Urinary bladder (tissue), 3 donors: ENCODE measurements at regions not wholly inside any gene's neighbourhood (a gene's known extent, or its start where the extent isn't known, plus 50 kb on each side); places are given as distances from the start of the nearest gene placed in this dataset.

Source experiments
- DNase-seq: peaks from one replicate; pipeline ENCODE4 v3.0.0-alpha.2; 2015; ENCODE audit errors: extremely low spot score
- H3K27ac ChIP-seq: one replicate; pipeline ENCODE4 v1.5.1; 2013; ENCODE audit warnings: low read depth, mild to moderate bottlenecking, moderate library complexity
- H3K36me3 ChIP-seq: one replicate; pipeline ENCODE4 v1.6.1; 2013; ENCODE audit warnings: mild to moderate bottlenecking, moderate library complexity; ENCODE audit not compliant: insufficient read depth
- H3K4me1 ChIP-seq: one replicate; pipeline ENCODE4 v1.6.1; 2013; ENCODE audit warnings: mild to moderate bottlenecking, moderate library complexity; ENCODE audit not compliant: insufficient read depth
- H3K4me3 ChIP-seq: one replicate; pipeline ENCODE4 v1.5.1; 2013; ENCODE audit warnings: low read depth, low read length
- WGBS: extraction: QIAGEN DNeasy Blood & Tissue Kit; methylation state at CpG from one replicate; pipeline ENCODE4 v1.1.7; 2013; 5-methylcytosine and 5-hydroxymethylcytosine counted together
- donor health status: healthy with polysubstance abuse.
- donor health status: healthy.

DNA sequence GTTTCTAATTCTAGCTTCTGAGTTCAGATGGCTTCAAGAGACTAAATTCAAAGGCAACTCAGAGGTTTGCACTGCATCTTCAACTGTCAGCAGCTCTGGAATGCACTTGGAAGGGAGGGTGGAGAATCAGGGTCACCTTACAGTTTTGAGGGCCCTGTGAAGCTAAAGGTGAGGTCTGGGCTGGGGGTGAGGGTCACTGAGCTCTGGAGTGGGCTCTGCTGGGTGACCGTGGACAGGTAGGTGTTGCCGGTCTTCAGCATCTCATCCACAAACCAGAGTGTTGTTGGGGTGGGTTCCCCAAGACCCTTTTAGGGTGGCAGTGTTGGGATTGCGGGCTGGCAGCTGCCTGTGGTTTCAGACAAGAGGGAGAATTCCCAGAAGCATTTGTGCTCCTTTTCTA lies 70.1 kb upstream of the CXCR4 start:
- H3K4me1 ChIP-seq: peaks cover under 1% of the 10 kb centered on the region
- H3K27ac ChIP-seq: no peak overlapping the region
- H3K36me3 ChIP-seq: no peaks in the 10 kb centered on the region
- WGBS: over 99% methylated on average over 3 of the region's 3 CpGs
- H3K4me3 ChIP-seq: no peak overlapping the region
- DNase-seq: no peak

DNA sequence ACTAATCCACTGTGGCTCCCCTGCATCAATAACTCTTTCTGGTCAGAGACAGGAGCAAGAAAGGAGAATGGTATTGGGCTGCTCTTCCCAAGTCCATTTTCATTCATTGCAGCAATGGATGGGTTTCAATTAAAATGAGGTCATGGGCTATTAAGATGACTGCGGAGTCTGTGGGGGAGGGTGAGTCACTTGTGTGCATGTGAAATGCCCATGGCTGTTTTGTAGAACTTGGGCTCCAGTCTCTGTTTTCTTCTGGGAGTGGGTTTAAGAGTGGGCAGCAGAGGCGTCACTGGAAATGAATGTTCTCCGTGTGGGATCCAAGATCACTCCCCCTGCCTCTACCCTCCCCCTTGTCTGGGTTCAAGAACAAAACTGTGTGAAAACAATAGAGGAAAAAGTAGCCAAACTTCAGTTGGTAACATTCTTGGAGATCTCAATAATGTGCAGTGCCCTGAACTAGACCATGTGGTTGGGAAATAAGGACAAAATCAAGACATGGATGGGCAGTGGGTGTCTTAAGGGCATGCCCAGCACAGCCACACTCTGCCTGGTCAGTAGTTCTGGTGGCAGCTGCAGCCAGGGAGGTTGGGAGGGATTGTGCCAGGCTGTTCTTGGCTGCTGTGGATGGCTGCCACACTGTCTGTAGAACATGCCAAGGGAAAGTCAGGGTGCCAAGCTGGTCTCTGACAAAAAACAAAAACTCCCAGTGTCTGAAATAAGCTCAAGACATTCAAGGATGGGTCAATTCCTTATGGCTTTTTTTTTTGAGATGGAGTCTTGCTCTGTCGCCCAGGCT lies 68.2 kb upstream of the CXCR4 start:
- no peak overlapping the region for H3K27ac ChIP-seq
- no peak overlapping the region for H3K4me3 ChIP-seq
- no peaks in the 10 kb centered on the region for H3K36me3 ChIP-seq
- no peaks in the 10 kb centered on the region for H3K4me1 ChIP-seq
- DNase-seq: no peak
- WGBS: 88% methylated on average over 4 of the region's 4 CpGs

DNA sequence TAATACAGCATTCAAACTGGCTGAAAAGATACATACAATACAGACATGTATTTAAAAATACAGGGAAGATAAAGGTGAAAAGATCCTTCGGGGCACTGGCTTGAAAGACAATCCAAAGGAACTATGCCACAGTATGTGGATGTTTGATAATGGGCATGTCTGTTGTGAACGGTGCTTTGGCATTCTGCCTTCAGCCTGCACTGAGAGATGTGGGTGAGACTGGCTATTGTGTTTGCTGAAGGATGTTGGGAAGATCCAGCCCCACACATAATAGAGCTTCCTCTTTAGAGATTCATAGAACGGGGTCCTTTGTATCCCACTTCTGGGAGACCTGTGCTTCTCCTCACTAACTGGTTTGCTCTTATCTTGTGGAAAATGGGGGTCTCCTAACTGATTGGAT lies 65.1 kb upstream of the CXCR4 start:
- Histone ChIP-seq H3K4me3 (no peak overlapping the region), H3K36me3 (no peaks in the 10 kb centered on the region), H3K4me1 (no peaks in the 10 kb centered on the region), H3K27ac (no peak overlapping the region)
- no peak for DNase-seq
- whole genome bisulfite sequencing: 56% methylated on average over 3 of the region's 3 CpGs

DNA sequence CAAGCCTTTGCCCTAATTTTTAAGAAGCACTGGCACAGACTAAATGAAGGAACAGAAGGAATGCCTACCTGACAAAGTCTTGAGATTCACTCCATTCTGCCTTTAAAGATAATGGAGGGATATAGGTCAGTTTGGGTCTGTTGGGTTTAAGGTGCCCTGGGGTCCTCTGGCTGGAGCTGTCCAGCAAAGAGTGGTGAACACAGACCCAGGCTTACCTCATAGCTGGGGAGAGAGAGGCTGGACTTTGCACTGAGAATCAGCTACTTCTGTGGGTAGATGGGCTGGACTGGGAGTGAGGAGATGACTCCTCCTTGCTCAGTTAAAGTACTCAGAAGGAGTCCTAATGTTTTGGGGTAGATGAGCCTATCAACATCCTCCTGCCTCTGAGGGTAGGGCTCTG lies 64.4 kb upstream of the CXCR4 start:
- H3K4me3 ChIP-seq: no peak overlapping the region
- H3K36me3 ChIP-seq: no peaks in the 10 kb centered on the region
- H3K27ac ChIP-seq: no peak overlapping the region
- no peak for DNase-seq
- H3K4me1 ChIP-seq: no peaks in the 10 kb centered on the region

DNA sequence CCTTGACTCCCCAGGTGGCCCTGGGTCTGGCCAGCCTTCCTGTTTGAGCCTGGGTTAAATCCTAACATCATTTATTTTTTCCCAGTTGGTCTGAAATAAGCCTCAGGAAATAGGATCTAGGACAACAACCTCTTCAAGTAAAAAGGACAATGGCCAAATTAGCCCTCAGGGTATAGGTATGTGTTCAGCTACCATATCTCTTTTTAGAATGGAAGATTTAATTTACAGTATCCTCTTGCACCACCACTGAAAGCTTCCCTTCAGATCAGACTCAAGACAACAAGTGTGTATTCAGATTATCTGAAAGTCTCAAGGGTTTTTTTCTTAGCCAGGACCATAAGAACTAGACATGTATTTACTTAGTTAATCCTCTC lies 61.6 kb upstream of the CXCR4 start:
- DNase-seq: no peak
- H3K4me1 ChIP-seq: no peaks in the 10 kb centered on the region
- H3K4me3 ChIP-seq: no peak overlapping the region
- H3K27ac ChIP-seq: no peak overlapping the region
- no peaks in the 10 kb centered on the region for H3K36me3 ChIP-seq

DNA sequence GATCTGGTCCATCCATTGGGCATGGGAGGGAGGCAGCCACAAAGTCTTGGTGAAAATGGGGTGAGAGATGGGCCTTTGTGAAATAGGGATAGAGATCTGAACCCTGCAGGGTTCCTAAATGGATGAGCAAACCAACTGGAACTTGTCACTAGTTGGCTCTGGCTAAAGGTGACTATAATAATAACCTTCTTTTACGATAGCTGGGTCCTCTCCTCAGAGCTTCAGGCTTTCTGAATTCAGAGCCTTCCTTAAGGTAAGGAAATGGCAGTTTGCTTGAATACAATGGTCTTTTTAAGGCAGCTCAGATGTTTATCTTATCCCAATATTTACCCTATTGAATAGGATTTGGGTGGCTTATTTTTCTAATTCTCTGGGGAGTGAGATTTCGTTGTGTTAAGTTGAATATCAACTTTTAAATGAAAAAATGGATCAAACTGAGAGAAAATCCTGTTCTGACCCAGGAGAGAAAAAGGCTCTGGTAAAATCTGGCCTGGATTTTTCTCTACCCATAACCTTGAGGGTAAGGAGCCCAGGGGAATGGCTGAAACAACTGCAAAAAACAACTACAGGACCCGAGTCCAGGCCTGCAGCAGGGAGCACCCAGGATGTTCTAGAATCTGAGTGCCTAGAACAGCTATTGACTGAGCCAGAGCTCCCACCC lies 61.1 kb upstream of the CXCR4 start:
- 67% methylated on average over 3 of the region's 3 CpGs for WGBS
- Histone ChIP-seq H3K27ac (no peak overlapping the region), H3K4me1 (no peaks in the 10 kb centered on the region), H3K4me3 (no peak overlapping the region), H3K36me3 (no peaks in the 10 kb centered on the region)
- DNase-seq: no peak

DNA sequence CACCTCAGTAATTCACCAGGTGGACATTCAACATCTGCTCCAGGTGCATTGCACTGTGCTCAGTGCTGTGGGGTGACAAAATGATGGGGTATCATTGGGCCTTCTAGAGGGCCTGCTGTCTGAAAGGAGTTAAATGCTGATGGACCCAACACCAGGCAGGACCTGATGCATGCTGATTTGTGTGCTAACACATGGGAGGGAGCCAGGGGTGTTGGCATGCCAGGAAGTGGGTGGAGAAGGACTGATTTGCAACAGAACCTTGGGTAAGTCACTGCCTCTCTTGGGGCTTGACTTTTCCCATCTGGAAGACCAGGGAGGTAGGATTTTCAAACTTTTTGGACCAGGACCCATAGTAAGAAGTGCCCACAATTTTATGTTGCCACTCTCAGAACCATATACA lies 57.9 kb upstream of the CXCR4 start:
- no peak for DNase-seq
- H3K36me3 ChIP-seq: no peaks in the 10 kb centered on the region

DNA sequence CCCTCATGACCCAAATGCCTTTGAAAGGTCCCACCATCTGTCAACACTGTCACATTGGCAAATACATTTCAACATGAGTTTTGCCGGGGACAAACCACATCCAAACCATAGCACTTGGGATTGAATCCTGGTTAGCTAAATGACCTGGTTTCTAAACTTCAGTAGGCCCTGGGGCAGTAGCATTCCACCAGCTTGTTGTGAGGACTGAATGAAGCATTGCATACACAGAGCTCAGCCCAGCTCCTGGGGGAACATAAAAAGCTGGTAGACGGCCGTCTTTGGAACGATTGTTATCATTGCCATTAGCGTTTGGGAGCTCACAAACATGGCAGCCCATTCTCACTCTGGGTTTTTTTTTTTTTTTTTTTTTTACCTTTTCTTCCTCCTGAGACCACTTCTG lies 57.5 kb upstream of the CXCR4 start:
- Histone ChIP-seq H3K27ac (no peak overlapping the region), H3K36me3 (no peaks in the 10 kb centered on the region), H3K4me3 (no peak overlapping the region), H3K4me1 (no peaks in the 10 kb centered on the region)
- WGBS: 97% methylated on average over 5 of the region's 5 CpGs
- DNase-seq: no peak

More for the DNA sequence above, 57.9 kb upstream of the CXCR4 start:
- no peaks in the 10 kb centered on the region for H3K4me1 ChIP-seq
- H3K27ac ChIP-seq: no peak overlapping the region
- no peak overlapping the region for H3K4me3 ChIP-seq

DNA sequence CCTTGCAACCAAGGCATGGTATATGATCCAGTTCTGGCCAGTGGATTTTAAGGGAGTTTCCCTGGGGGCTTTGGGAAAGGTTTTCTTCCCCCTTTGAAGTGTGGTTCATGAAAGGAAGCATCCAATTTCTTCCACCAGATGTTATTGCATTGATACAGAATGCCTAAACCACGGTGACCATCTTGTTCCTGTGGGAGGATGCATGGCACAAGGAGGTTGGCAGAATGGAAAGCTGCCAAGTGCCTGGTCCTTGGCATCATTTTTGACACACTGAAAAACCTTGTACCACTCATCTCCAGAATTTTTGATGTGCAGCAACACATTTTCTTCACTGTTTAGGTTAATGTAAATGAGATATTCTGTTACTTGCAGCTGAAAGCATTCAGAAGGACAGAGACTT lies 55.2 kb upstream of the CXCR4 start:
- Histone ChIP-seq H3K4me3 (no peak overlapping the region), H3K36me3 (no peaks in the 10 kb centered on the region)

DNA sequence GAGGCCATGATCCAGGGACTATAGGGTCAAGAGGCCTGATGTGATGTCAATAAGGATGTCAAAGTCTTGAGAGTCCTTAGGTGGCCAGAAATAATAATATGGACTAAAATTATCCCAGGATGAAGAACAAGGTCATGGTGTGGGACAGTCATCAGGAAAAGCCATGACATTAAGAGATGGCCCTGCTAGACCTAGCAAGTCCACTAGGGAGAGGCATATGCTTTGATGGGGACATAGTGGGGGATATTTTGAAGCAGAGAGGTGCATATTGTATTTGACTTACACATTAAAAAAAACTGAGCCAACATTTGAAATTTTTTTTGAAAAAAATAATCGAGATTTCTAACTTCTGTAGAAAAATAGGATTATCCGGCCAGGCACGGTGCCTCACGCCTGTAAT lies 53.3 kb upstream of the CXCR4 start:
- H3K4me1 ChIP-seq: no peaks in the 10 kb centered on the region
- H3K36me3 ChIP-seq: no peaks in the 10 kb centered on the region
- 94% methylated on average over 4 of the region's 4 CpGs for WGBS
- no peak overlapping the region for H3K27ac ChIP-seq
- no peak overlapping the region for H3K4me3 ChIP-seq
- no peak for DNase-seq

More for the DNA sequence above, 55.2 kb upstream of the CXCR4 start:
- Histone ChIP-seq H3K27ac (no peak overlapping the region), H3K4me1 (no peaks in the 10 kb centered on the region)
- no peak for DNase-seq
- 93% methylated on average over 1 of the region's 1 CpG for WGBS

DNA sequence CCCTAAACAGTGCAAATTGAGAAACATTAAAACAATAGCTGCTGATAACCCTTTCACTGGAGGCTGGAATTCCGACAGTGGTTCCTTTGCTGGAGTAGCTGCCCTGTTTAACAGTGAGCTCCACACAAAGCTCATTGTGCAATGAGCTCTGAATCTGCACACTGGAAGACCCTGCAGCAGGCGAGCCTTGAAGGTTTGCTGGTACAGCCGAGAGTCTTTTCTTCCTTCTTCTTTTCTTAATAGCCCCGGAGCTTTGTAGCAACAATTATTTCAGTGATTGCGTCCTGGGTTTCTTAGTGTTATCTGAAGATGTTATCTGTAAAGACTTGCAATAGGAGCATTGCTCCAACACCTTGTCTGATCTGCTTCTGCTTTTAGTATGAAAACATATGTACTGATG lies 50.8 kb upstream of the CXCR4 start:
- DNase-seq: no peak
- Histone ChIP-seq H3K36me3 (no peaks in the 10 kb centered on the region), H3K4me1 (no peaks in the 10 kb centered on the region), H3K27ac (no peak overlapping the region), H3K4me3 (no peak overlapping the region)
- 60% methylated on average over 5 of the region's 5 CpGs for WGBS

DNA sequence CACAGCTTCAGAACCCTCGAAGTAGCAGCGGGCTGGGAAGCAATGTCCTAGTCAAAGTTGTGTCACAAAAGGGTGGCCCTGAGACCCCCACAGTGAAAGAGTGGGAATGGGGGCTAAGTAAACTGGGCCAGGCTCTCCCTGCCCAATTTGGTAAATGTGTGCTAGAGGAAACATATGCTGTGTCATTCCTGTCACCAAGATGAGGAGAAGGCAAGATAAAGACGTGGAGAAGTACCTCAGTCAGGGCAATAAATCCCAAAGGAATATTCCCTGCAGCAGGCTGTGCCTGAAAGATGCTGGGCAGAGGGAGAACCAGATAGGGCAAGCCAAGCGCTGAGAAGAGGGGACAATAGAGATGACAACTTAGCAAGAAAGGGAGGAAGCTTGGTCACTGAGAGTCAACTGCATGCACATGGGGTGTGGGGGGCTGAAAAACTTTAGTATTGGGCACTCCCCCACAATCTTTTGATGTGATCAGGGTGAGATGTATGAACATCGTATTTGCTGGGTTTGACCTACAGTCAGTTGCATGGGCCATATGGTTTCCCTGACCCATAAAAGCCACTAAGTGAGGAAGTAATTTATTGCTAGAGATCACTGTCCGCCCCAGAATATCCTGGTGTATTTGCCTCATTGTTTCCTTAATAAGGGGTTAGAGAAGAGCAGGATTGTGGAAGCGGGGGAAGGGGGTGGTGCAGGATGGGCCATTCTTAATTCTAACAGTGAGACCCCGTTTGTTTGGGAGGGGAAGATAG lies 49.9 kb upstream of the CXCR4 start:
- H3K4me1 ChIP-seq: no peaks in the 10 kb centered on the region
- H3K4me3 ChIP-seq: no peak overlapping the region
- WGBS: 64% methylated on average over 8 of the region's 8 CpGs
- no peak overlapping the region for H3K27ac ChIP-seq
- DNase-seq: no peak
- no peaks in the 10 kb centered on the region for H3K36me3 ChIP-seq
